Vagina (tissue), 2 donors: ENCODE measurements at regions not wholly inside any gene's neighbourhood (a gene's known extent, or its start where the extent isn't known, plus 50 kb on each side); places are given as distances from the start of the nearest gene placed in this dataset.

Experiments
- CTCF ChIP-seq, 3 experiments: fragments of 450-650 bp in 2 of 3; fragments of 200-600 bp in 1 of 3; sonication (generic) in 1 of 3; IDR thresholded peaks; one replicate each; pipeline ENCODE4 v1.5.1; 2017 to 2019; ENCODE audit warnings: antibody characterized with exemption in 3 of 3, mild to moderate bottlenecking in 2 of 3, moderate library complexity in 2 of 3
- POLR2AphosphoS5 ChIP-seq, 2 donors: sonication (generic); formaldehyde crosslinking; IDR thresholded peaks; one replicate each; pipeline ENCODE4 v1.9.0; 2017; ENCODE audit warnings: antibody characterized with exemption in 2 of 2, mild to moderate bottlenecking in 2 of 2, low read depth in 1 of 2; ENCODE audit not compliant: insufficient read depth in 1 of 2

- TF ChIP-seq CTCF (IDR thresholded peaks at IDR 0.05) (no peak), POLR2AphosphoS5 (IDR thresholded peaks at IDR 0.05; ENCODE audit: insufficient read depth in 1 of 2, low read depth in 1 of 2) (no peak)
These were observed 273.0 kb downstream of the GLUD2 start for GRCh38 chrX:121320441-121320840.
